ENCODE measurements at regions not wholly inside any gene's neighbourhood (a gene's known extent, or its start where the extent isn't known, plus 50 kb on each side); places are given as distances from the start of the nearest gene placed in this dataset.

DNA sequence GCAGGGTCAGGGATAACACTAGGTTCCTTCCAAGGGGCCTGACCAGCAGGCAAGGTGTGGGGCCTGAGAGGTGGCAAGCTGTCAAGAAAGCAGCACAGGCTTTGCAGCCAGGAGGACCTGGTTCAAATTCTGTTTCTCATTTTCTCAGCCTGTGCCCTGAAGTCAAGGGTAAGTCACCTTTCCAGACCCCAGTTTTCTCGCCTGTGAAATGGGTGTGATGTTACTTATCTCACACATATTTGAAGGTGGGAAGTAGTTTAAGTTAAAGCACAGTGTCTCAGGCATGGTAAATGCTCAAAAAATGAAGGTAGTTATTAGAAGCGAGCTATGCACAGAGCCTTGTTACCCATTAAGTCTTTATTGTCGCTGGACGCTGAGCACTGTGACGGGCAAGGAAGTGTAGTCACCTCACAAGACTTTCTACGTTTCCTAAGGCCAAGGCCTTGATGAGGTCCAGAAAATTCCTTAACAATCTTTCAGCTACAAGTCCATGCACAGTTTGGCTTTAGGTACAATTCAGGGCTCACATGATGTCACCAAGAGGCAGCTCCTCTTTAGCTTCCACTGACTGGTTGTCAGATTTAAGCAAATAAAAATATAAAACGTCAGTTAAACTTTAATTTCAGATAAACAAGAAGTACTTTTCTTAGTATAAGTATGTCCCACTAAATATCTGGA is 522.6 kb upstream of the PROK2 start:
- H3K27ac ChIP-seq (ENCODE audit: low read depth in 1 of 2, low read length in 2 of 2), result no peak overlapping the region
- no peaks in the 10 kb centered on the region for H3K36me3 ChIP-seq (replicated peaks in 1 of 2; ENCODE audit: control insufficient read depth in 1 of 2, insufficient read depth in 2 of 2, low read length in 2 of 2)
- no peaks in the 10 kb centered on the region for H3K79me2 ChIP-seq (ENCODE audit: insufficient read depth, low read length)
- TF ChIP-seq, protein P1, sequence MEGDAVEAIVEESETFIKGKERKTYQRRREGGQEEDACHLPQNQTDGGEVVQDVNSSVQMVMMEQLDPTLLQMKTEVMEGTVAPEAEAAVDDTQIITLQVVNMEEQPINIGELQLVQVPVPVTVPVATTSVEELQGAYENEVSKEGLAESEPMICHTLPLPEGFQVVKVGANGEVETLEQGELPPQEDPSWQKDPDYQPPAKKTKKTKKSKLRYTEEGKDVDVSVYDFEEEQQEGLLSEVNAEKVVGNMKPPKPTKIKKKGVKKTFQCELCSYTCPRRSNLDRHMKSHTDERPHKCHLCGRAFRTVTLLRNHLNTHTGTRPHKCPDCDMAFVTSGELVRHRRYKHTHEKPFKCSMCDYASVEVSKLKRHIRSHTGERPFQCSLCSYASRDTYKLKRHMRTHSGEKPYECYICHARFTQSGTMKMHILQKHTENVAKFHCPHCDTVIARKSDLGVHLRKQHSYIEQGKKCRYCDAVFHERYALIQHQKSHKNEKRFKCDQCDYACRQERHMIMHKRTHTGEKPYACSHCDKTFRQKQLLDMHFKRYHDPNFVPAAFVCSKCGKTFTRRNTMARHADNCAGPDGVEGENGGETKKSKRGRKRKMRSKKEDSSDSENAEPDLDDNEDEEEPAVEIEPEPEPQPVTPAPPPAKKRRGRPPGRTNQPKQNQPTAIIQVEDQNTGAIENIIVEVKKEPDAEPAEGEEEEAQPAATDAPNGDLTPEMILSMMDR (IDR thresholded peaks at IDR 0.05), result no peak
- H2AFZ ChIP-seq (ENCODE audit: insufficient read depth, low read depth, low read length, poor library complexity, severe bottlenecking), result no peak overlapping the region
- H3K9ac ChIP-seq (ENCODE audit: insufficient read depth, low read length, poor library complexity, severe bottlenecking), result no peak overlapping the region
- no peak overlapping the region for H3K4me2 ChIP-seq (replicated peaks; ENCODE audit: extremely low read depth, low read length, poor library complexity, severe bottlenecking)
- no peak for DNase-seq
- no peak overlapping the region for H3K27ac Mint-ChIP-seq
- no peaks in the 10 kb centered on the region for H3K36me3 Mint-ChIP-seq
- 100% methylated on average over 5 of the region's 7 CpGs for WGBS (ENCODE audit: insufficient coverage)
- no peaks in the 10 kb centered on the region for H4K20me1 ChIP-seq (ENCODE audit: insufficient read depth, low read length)
- H3K9me3 ChIP-seq (replicated peaks in 1 of 2; ENCODE audit: control insufficient read depth in 1 of 2, insufficient read depth in 1 of 2, low read length in 2 of 2), result no peaks in the 10 kb centered on the region
- no peaks in the 10 kb centered on the region for H3K9me3 Mint-ChIP-seq
- no peak overlapping the region for H3K4me3 Mint-ChIP-seq
- no peak overlapping the region for H3K4me3 ChIP-seq (replicated peaks in 1 of 3; ENCODE audit: low read depth in 2 of 3, low read length in 3 of 3)
- H3K4me1 Mint-ChIP-seq, result peaks cover 29% of the 10 kb centered on the region
- H3K4me1 ChIP-seq (ENCODE audit: control insufficient read depth in 1 of 2, insufficient read depth in 2 of 2, low read length in 2 of 2), result peaks cover 26 to 31% of the 10 kb centered on the region in 2 donors
- H3K27me3 Mint-ChIP-seq (ENCODE audit: low read depth in 3 of 3), result peaks cover 4 to 12% (median 5%) of the 10 kb centered on the region in 3 donors
- intact Hi-C loops (cut with micrococcal nuclease), result no loop called here
- H3K27me3 ChIP-seq (ENCODE audit: control insufficient read depth in 2 of 2, insufficient read depth in 2 of 2, low read length in 2 of 2), result no peaks in the 10 kb centered on the region

DNA sequence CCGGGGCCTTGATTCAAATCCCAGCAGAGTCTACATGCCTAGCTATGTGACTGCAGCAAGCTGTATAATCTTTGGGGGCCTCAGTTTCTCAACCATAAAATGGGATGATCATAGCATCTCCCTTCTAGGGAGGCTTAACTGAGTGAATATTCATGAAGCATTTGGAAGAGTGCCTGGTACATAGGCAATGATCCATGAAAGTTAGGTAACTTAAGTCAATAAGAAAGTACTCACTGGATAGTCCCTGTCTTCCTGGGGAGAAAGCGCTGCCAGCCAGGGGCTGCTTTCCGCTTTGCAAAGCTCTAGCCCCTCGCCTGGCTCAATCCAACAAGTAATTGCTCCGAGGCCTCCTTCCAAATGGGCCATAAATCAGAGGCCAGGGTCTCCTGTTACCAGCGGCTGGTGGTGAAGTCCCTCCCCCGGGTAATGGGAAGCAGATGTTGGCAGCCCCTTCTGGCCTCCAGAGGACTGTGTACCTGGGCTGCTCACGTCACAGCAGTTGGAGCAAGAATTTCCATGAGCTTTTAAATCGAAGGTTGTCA is 521.9 kb upstream of the PROK2 start:
- peaks cover 4 to 12% (median 8%) of the 10 kb centered on the region in 3 donors for H3K27me3 Mint-ChIP-seq (ENCODE audit: low read depth in 3 of 3)
- Histone ChIP-seq H3K4me1 (ENCODE audit: control insufficient read depth in 1 of 2, insufficient read depth in 2 of 2, low read length in 2 of 2) (peaks cover 23 to 24% of the 10 kb centered on the region in 2 donors), H3K9me3 (replicated peaks in 1 of 2; ENCODE audit: control insufficient read depth in 1 of 2, insufficient read depth in 1 of 2, low read length in 2 of 2) (no peaks in the 10 kb centered on the region), H3K4me3 (replicated peaks in 1 of 3; ENCODE audit: low read depth in 2 of 3, low read length in 3 of 3) (no peak overlapping the region), H2AFZ (ENCODE audit: insufficient read depth, low read depth, low read length, poor library complexity, severe bottlenecking) (no peak overlapping the region), H4K20me1 (ENCODE audit: insufficient read depth, low read length) (no peaks in the 10 kb centered on the region), H3K4me2 (replicated peaks; ENCODE audit: extremely low read depth, low read length, poor library complexity, severe bottlenecking) (no peak overlapping the region), H3K27me3 (ENCODE audit: control insufficient read depth in 2 of 2, insufficient read depth in 2 of 2, low read length in 2 of 2) (no peaks in the 10 kb centered on the region), H3K36me3 (replicated peaks in 1 of 2; ENCODE audit: control insufficient read depth in 1 of 2, insufficient read depth in 2 of 2, low read length in 2 of 2) (no peaks in the 10 kb centered on the region), H3K27ac (ENCODE audit: low read depth in 1 of 2, low read length in 2 of 2) (no peak overlapping the region), H3K79me2 (ENCODE audit: insufficient read depth, low read length) (no peaks in the 10 kb centered on the region), H3K9ac (ENCODE audit: insufficient read depth, low read length, poor library complexity, severe bottlenecking) (no peak overlapping the region)
- no peak for DNase-seq
- no peak overlapping the region for H3K27ac Mint-ChIP-seq
- 51% methylated on average over 9 of the region's 9 CpGs for WGBS (ENCODE audit: insufficient coverage)
- no peaks in the 10 kb centered on the region for H3K36me3 Mint-ChIP-seq
- TF ChIP-seq, protein P1 (IDR thresholded peaks at IDR 0.05), result no peak
- intact Hi-C loops (cut with micrococcal nuclease), result no loop called here
- H3K4me3 Mint-ChIP-seq, result no peak overlapping the region
- H3K9me3 Mint-ChIP-seq, result no peaks in the 10 kb centered on the region
- peaks cover 24% of the 10 kb centered on the region for H3K4me1 Mint-ChIP-seq
